GM10266 (cell line): ENCODE measurements at regions not wholly inside any gene's neighbourhood (a gene's known extent, or its start where the extent isn't known, plus 50 kb on each side); places are given as distances from the start of the nearest gene placed in this dataset.
A peak's percentile ranks its signal among the peaks of the same experiment; 100 is the strongest.

Experiments used
- DNase-seq: peaks from one replicate; pipeline ENCODE4 v3.0.0; 2012; ENCODE audit errors: extremely low spot score
- CTCF ChIP-seq: IDR thresholded peaks from 2 replicates; pipeline ENCODE4 v1.5.1; 2012; ENCODE audit warnings: mild to moderate bottlenecking, low read depth; ENCODE audit not compliant: control insufficient read depth, insufficient read depth; ENCODE audit errors: missing control alignments

GRCh38 chr4:35912174-35912573, 332.1 kb downstream of the ARAP2 start:
- no peak for DNase-seq
- TF ChIP-seq CTCF = no peak

GRCh38 chr4:35918491-35918977, 325.8 kb downstream of the ARAP2 start:
- TF ChIP-seq CTCF = no peak

GRCh38 chr4:35925806-35926205, 318.5 kb downstream of the ARAP2 start:
- no peak for DNase-seq
- no peak for TF ChIP-seq CTCF

More at GRCh38 chr4:35918491-35918977, 325.8 kb downstream of the ARAP2 start:
- no peak for DNase-seq

GRCh38 chr4:35926788-35927187, 317.5 kb downstream of the ARAP2 start:
- no peak for DNase-seq
- TF ChIP-seq CTCF = no peak

GRCh38 chr4:35933901-35934300, 310.4 kb downstream of the ARAP2 start:
- no peak for DNase-seq
- no peak for TF ChIP-seq CTCF

- DNase-seq = peak; percentile 10
Measured at GRCh38 chr4:35934320-35934981, 309.9 kb downstream of the ARAP2 start.

More at GRCh38 chr4:35934320-35934981, 309.9 kb downstream of the ARAP2 start:
- TF ChIP-seq CTCF = peak; percentile 39
